Esophagus muscularis mucosa (tissue), 4 donors: ENCODE measurements at regions not wholly inside any gene's neighbourhood (a gene's known extent, or its start where the extent isn't known, plus 50 kb on each side); places are given as distances from the start of the nearest gene placed in this dataset.

Source experiments
- EP300 ChIP-seq: sonication (generic); formaldehyde crosslinking; IDR thresholded peaks from one replicate; pipeline ENCODE4 v1.6.1; 2017; ENCODE audit warnings: antibody characterized with exemption
- POLR2A ChIP-seq: fragments of 450-650 bp; IDR thresholded peaks from one replicate; pipeline ENCODE4 v1.6.1; 2017; ENCODE audit warnings: antibody characterized with exemption, moderate library complexity, mild to moderate bottlenecking, low read depth
- POLR2AphosphoS5 ChIP-seq, 2 donors: sonication (generic); formaldehyde crosslinking; IDR thresholded peaks; one replicate each; pipeline ENCODE4 v1.6.1; 2017; ENCODE audit warnings: antibody characterized with exemption in 2 of 2
- TF ChIP-seq, protein P1 (sequence below), 3 experiments: fragments of 200-600 bp in 2 of 3; fragments of 450-650 bp in 1 of 3; sonication (generic) in 2 of 3; IDR thresholded peaks; one replicate each; pipeline ENCODE4 v1.5.1; 2017 to 2019; ENCODE audit warnings: antibody characterized with exemption in 3 of 3, mild to moderate bottlenecking in 2 of 3, moderate library complexity in 1 of 3

DNA sequence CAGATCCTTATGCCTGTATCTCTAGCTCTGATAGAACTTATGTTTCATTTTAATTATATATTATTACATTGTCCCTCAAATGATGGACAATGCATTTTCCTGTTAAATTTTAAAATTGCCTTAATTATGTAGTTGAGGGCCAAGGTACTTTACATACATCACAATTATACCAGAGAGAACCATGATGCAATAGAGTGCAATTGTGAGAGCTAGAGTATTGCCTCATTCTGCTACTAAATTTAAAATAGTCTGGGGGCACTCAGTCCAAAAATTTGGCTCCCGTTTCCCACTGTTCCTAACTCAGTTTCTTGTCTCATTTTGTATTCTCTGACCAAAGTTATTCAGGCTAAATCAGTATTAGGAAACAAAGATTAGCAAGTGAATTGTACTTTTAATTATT, 378.5 kb upstream of the ZFP42 start:
- TF ChIP-seq, protein P1, sequence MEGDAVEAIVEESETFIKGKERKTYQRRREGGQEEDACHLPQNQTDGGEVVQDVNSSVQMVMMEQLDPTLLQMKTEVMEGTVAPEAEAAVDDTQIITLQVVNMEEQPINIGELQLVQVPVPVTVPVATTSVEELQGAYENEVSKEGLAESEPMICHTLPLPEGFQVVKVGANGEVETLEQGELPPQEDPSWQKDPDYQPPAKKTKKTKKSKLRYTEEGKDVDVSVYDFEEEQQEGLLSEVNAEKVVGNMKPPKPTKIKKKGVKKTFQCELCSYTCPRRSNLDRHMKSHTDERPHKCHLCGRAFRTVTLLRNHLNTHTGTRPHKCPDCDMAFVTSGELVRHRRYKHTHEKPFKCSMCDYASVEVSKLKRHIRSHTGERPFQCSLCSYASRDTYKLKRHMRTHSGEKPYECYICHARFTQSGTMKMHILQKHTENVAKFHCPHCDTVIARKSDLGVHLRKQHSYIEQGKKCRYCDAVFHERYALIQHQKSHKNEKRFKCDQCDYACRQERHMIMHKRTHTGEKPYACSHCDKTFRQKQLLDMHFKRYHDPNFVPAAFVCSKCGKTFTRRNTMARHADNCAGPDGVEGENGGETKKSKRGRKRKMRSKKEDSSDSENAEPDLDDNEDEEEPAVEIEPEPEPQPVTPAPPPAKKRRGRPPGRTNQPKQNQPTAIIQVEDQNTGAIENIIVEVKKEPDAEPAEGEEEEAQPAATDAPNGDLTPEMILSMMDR (IDR thresholded peaks at IDR 0.05): no peak
- no peak for TF ChIP-seq POLR2AphosphoS5 (IDR thresholded peaks at IDR 0.05)
- TF ChIP-seq POLR2A: no peak
- TF ChIP-seq EP300: no peak
